ENCODE measurements at regions not wholly inside any gene's neighbourhood (a gene's known extent, or its start where the extent isn't known, plus 50 kb on each side); places are given as distances from the start of the nearest gene placed in this dataset.

DNA sequence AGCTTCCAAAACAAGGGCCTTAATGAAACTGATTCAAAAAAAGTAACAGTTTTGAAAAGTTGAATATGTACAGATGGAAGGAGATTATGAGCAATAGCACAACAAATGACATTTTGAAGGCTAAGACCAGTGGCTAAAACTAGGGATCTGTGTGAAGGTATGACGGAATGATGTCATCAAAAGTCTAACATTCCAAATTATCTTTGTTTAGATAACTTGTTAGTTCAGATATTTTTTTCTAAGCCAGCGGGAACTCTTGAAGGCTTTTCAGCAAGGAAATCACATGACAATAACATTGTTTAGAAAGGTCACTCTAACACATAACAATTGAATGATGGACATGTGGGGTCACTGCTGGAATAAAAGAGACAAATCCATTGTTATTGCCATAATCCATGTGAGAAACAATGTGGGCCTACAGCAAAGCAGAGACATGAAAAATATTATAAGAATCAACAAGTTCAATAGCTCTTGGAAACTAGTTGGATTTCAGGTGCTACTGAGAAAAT lies 260.5 kb downstream of the CASP12 start:
- TF ChIP-seq, protein P1, sequence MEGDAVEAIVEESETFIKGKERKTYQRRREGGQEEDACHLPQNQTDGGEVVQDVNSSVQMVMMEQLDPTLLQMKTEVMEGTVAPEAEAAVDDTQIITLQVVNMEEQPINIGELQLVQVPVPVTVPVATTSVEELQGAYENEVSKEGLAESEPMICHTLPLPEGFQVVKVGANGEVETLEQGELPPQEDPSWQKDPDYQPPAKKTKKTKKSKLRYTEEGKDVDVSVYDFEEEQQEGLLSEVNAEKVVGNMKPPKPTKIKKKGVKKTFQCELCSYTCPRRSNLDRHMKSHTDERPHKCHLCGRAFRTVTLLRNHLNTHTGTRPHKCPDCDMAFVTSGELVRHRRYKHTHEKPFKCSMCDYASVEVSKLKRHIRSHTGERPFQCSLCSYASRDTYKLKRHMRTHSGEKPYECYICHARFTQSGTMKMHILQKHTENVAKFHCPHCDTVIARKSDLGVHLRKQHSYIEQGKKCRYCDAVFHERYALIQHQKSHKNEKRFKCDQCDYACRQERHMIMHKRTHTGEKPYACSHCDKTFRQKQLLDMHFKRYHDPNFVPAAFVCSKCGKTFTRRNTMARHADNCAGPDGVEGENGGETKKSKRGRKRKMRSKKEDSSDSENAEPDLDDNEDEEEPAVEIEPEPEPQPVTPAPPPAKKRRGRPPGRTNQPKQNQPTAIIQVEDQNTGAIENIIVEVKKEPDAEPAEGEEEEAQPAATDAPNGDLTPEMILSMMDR (conservative IDR thresholded peaks at IDR 0.05; ENCODE audit: low read depth, low read length): no peak
- H3K4me3 ChIP-seq (ENCODE audit: low read length): no peak overlapping the region

DNA sequence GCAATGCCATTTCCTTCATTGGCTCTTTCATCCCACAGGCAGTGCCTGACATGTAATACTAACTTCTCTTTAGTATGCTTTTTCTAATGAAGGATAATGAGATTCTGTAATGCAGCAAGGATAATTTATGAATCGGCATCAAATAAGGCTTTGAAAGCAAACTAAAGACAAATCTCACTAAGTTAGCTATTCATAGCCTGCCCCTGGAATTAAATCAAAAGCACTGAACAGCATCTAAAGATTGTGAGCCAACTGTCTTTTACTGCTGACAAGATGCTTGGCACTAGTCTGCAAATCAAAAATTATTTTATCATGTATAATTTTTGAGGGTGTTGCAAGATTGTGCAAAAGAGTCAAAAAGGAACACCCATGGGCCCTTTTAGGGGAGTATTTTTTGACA lies 265.0 kb downstream of the CASP12 start:
- H3K4me3 ChIP-seq (ENCODE audit: low read length): no peak overlapping the region
- DNase-seq (ENCODE audit: low read depth): no peak
- TF ChIP-seq, protein P1 (conservative IDR thresholded peaks at IDR 0.05; ENCODE audit: low read depth, low read length): no peak

More for the DNA sequence above, 260.5 kb downstream of the CASP12 start:
- DNase-seq (ENCODE audit: low read depth): no peak

DNA sequence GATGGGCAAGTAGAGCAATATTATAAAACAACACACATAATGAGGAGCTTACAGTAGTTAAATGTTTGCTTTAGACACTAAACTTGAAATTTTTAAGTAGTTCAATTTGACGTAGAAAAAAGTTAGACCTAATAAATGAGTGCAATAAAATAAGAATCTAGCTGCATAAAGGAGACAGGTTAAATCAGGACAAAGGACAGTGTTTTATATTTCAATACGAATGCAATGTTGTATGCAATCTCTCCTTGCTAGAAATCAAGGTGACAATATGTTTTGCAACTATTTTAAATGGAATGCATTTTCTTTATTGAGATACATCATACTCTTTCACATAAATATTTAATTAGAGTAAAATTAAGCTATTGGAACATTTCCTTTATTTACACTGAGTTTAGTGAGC lies 267.9 kb downstream of the CASP12 start:
- no peak overlapping the region for H3K4me3 ChIP-seq (ENCODE audit: low read length)
- TF ChIP-seq, protein P1 (conservative IDR thresholded peaks at IDR 0.05; ENCODE audit: low read depth, low read length): no peak
- no peak for DNase-seq (ENCODE audit: low read depth)

DNA sequence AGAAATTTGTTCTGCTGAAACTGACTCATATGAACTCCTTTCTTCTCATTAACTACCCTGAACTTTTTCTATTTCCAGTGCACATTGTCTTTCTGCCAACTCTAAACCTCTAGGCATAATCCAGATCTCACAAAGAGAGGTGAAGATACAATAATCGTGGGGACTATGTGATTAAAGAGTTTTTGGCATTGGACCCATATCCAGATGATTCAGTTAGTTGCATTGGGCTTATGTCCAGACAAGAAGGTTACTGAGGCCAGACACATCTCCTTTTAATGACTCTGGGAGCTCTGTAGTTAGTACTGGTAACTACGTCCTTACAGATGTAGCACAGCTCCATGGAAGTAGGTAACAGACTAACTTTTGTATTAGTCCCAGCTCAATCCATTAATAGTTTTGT lies 273.0 kb downstream of the CASP12 start:
- TF ChIP-seq, protein P1 (conservative IDR thresholded peaks at IDR 0.05; ENCODE audit: low read depth, low read length): no peak
- DNase-seq (ENCODE audit: low read depth): peak; percentile 70
- no peak overlapping the region for H3K4me3 ChIP-seq (ENCODE audit: low read length)

DNA sequence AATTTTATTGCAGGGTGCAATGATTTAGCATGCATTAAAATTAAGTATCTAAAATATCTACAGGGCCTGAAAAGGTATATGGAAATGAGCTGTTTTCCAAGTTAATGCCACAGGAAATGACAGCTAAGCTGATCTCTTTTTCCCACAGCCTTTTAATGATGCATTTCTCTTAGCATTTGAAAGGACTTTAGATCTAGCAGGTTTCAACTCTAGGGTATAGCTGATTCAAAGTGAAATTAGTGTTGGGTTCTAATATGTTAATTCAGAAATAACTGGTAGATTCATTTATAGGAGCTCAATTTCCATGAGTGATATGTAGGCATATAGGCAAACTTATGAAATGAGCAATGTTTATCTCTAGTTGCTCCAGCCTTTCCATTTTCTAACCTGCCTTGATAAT lies 274.2 kb downstream of the CASP12 start:
- H3K4me3 ChIP-seq (ENCODE audit: low read length): no peak overlapping the region
- TF ChIP-seq, protein P1 (conservative IDR thresholded peaks at IDR 0.05; ENCODE audit: low read depth, low read length): no peak
- DNase-seq (ENCODE audit: low read depth): no peak

DNA sequence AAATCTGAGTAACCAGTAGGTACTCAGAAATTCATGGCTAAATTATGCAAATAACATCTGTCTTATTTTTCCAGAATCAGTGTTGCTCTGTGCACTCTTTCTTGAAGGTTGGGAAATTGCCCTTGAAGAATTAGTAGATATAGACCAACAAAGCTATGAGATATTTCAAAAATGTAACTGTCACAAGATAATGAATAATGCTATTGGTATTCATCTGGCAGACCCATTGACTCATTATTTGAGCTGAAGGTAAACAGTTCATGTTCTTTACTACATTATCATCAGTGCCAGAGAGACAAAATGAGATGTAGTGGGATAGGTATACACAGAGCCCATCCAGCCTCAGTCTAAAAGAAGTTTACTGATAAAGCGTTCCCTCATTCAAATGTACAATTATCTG lies 274.7 kb downstream of the CASP12 start:
- TF ChIP-seq, protein P1 (conservative IDR thresholded peaks at IDR 0.05; ENCODE audit: low read depth, low read length): no peak
- DNase-seq (ENCODE audit: low read depth): no peak
- no peak overlapping the region for H3K4me3 ChIP-seq (ENCODE audit: low read length)

DNA sequence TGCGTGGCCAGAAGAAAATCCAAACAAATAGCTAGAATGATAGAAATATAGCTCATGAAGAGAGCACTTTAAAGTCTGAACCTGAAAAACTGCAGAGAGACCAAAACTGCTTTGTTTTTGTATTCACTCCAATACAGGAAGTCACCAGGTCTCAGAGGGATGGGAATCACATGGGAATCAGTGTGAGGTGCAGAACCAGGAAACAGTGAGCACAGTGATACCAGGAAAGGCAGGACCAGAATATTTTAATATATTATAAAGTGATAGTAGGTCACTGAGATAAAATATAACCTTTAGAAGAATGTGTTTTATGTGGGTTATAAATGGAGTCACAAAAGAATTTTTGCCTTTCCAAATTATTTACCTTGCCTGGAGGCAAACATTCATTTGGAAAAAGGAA lies 277.3 kb downstream of the CASP12 start:
- no peak overlapping the region for H3K4me3 ChIP-seq (ENCODE audit: low read length)
- no peak for DNase-seq (ENCODE audit: low read depth)
- TF ChIP-seq, protein P1 (conservative IDR thresholded peaks at IDR 0.05; ENCODE audit: low read depth, low read length): no peak
